ENCODE measurements at regions not wholly inside any gene's neighbourhood (a gene's known extent, or its start where the extent isn't known, plus 50 kb on each side); places are given as distances from the start of the nearest gene placed in this dataset.

GRCh38 chr3:6803619-6804018 lies 57.3 kb upstream of the GRM7 start:
- no peak overlapping the region for H3K4me3 ChIP-seq (ENCODE audit: low read depth, low read length)
- TF ChIP-seq CTCF (IDR thresholded peaks at IDR 0.05; ENCODE audit: borderline replicate concordance, insufficient read depth, low read depth, low read length): no peak

GRCh38 chr3:6805236-6805635 lies 55.7 kb upstream of the GRM7 start:
- H3K4me3 ChIP-seq (ENCODE audit: low read depth, low read length): no peak overlapping the region
- no peak for TF ChIP-seq CTCF (IDR thresholded peaks at IDR 0.05; ENCODE audit: borderline replicate concordance, insufficient read depth, low read depth, low read length)

GRCh38 chr3:6806991-6807390 lies 53.9 kb upstream of the GRM7 start:
- no peak for TF ChIP-seq CTCF (IDR thresholded peaks at IDR 0.05; ENCODE audit: borderline replicate concordance, insufficient read depth, low read depth, low read length)
- H3K4me3 ChIP-seq (ENCODE audit: low read depth, low read length): no peak overlapping the region

- no peak overlapping the region for H3K4me3 ChIP-seq (ENCODE audit: low read depth, low read length)
- TF ChIP-seq CTCF (IDR thresholded peaks at IDR 0.05; ENCODE audit: borderline replicate concordance, insufficient read depth, low read depth, low read length): no peak
Measured at GRCh38 chr3:6807967-6808588, 52.8 kb upstream of the GRM7 start.

- no peak for TF ChIP-seq CTCF (IDR thresholded peaks at IDR 0.05; ENCODE audit: borderline replicate concordance, insufficient read depth, low read depth, low read length)
- no peak overlapping the region for H3K4me3 ChIP-seq (ENCODE audit: low read depth, low read length)
Measured at GRCh38 chr3:6809349-6809748, 51.6 kb upstream of the GRM7 start.
